Neural cell (in vitro differentiated cells): ENCODE measurements at regions not wholly inside any gene's neighbourhood (a gene's known extent, or its start where the extent isn't known, plus 50 kb on each side); places are given as distances from the start of the nearest gene placed in this dataset.

ENCODE experiments used
- EP300 ChIP-seq: fragments of 450-650 bp; conservative IDR thresholded peaks from 2 replicates; pipeline ENCODE4 v1.6.1; 2014; ENCODE audit warnings: antibody characterized with exemption, mild to moderate bottlenecking, moderate library complexity; ENCODE audit not compliant: poor library complexity, severe bottlenecking
- EZH2 ChIP-seq: fragments of 200-600, 300-800 bp; shearing (Covaris generic), sonication (generic); IDR thresholded peaks from 2 replicates; pipeline ENCODE4 v1.6.1; 2014; ENCODE audit warnings: antibody characterized with exemption, low read length, borderline replicate concordance, mild to moderate bottlenecking; ENCODE audit not compliant: insufficient read depth, poor library complexity, severe bottlenecking
- POLR2AphosphoS5 ChIP-seq: IDR thresholded peaks from 2 replicates; pipeline ENCODE4 v1.6.1; 2012
- TAF1 ChIP-seq: IDR thresholded peaks from 2 replicates; pipeline ENCODE4 v1.6.1; 2012; ENCODE audit warnings: low read depth
- TF ChIP-seq, protein P1 (sequence below): fragments of 450-650 bp; IDR thresholded peaks from 2 replicates; pipeline ENCODE4 v1.5.1; 2014; ENCODE audit warnings: antibody characterized with exemption, mild to moderate bottlenecking, moderate library complexity; ENCODE audit not compliant: poor library complexity, severe bottlenecking
- TF ChIP-seq, protein P2 (sequence below): IDR thresholded peaks from 2 replicates; pipeline ENCODE4 v1.6.1; 2012; ENCODE audit warnings: borderline replicate concordance

DNA sequence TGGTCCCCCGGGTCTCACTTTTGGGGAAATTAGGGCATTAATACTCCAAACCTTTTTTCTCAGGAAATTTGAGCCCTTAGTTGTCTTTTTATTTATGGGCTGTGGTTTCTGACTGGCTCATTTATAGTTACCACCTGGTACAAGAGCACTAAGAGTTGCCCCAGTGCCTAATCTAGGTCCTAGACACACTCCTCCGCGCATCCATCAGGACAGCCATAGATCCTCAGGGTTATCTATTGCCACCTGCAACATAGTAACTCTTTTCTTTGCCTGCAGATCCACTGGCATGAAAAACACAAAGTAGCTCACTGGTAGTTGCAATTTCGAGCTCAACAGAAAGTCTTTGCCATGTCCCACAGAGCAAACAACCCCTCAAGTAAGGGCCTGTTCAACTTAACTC, 576.4 kb upstream of the ROBO2 start:
- TF ChIP-seq, protein P1, sequence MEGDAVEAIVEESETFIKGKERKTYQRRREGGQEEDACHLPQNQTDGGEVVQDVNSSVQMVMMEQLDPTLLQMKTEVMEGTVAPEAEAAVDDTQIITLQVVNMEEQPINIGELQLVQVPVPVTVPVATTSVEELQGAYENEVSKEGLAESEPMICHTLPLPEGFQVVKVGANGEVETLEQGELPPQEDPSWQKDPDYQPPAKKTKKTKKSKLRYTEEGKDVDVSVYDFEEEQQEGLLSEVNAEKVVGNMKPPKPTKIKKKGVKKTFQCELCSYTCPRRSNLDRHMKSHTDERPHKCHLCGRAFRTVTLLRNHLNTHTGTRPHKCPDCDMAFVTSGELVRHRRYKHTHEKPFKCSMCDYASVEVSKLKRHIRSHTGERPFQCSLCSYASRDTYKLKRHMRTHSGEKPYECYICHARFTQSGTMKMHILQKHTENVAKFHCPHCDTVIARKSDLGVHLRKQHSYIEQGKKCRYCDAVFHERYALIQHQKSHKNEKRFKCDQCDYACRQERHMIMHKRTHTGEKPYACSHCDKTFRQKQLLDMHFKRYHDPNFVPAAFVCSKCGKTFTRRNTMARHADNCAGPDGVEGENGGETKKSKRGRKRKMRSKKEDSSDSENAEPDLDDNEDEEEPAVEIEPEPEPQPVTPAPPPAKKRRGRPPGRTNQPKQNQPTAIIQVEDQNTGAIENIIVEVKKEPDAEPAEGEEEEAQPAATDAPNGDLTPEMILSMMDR: no peak
- TF ChIP-seq EP300 (no peak), POLR2AphosphoS5 (no peak), EZH2 (no peak), TAF1 (no peak)
- TF ChIP-seq, protein P2, sequence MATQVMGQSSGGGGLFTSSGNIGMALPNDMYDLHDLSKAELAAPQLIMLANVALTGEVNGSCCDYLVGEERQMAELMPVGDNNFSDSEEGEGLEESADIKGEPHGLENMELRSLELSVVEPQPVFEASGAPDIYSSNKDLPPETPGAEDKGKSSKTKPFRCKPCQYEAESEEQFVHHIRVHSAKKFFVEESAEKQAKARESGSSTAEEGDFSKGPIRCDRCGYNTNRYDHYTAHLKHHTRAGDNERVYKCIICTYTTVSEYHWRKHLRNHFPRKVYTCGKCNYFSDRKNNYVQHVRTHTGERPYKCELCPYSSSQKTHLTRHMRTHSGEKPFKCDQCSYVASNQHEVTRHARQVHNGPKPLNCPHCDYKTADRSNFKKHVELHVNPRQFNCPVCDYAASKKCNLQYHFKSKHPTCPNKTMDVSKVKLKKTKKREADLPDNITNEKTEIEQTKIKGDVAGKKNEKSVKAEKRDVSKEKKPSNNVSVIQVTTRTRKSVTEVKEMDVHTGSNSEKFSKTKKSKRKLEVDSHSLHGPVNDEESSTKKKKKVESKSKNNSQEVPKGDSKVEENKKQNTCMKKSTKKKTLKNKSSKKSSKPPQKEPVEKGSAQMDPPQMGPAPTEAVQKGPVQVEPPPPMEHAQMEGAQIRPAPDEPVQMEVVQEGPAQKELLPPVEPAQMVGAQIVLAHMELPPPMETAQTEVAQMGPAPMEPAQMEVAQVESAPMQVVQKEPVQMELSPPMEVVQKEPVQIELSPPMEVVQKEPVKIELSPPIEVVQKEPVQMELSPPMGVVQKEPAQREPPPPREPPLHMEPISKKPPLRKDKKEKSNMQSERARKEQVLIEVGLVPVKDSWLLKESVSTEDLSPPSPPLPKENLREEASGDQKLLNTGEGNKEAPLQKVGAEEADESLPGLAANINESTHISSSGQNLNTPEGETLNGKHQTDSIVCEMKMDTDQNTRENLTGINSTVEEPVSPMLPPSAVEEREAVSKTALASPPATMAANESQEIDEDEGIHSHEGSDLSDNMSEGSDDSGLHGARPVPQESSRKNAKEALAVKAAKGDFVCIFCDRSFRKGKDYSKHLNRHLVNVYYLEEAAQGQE: no peak
